Tibial nerve (tissue), 3 donors: ENCODE measurements at regions not wholly inside any gene's neighbourhood (a gene's known extent, or its start where the extent isn't known, plus 50 kb on each side); places are given as distances from the start of the nearest gene placed in this dataset.

ENCODE experiments used
- POLR2A ChIP-seq, 2 donors: fragments of 450-650 bp; IDR thresholded peaks; one replicate each; pipeline ENCODE4 v1.6.1; 2017; ENCODE audit warnings: antibody characterized with exemption in 2 of 2, mild to moderate bottlenecking in 2 of 2, moderate library complexity in 2 of 2
- TF ChIP-seq, protein P1 (sequence below), 5 experiments: fragments of 200-600 bp in 3 of 5; fragments of 450-650 bp in 2 of 5; sonication (generic) in 3 of 5; IDR thresholded peaks; one replicate each; pipeline ENCODE4 v1.5.1; 2016 to 2019; ENCODE audit warnings: antibody characterized with exemption in 5 of 5, mild to moderate bottlenecking in 3 of 5, moderate library complexity in 2 of 5

DNA sequence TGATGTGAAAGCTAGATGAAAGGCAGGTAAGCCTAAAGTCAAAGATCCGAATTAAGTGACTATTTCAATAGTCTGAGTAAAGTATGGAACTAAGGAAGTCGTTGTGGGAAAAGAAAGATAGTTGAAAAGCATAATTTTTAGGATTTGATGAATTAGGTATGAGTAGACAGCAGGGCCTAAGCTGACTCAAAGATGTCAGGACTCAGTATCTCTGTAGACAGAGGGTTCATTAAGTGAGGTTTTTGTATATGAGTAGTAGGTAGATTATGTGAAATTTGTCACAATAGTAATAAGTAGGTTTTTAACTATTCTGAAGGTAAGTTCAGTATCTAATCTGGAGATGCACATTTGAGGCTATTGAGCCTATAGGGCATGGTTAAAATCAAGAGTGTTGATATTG, 196.4 kb downstream of the RASSF9 start:
- no peak for TF ChIP-seq POLR2A (IDR thresholded peaks at IDR 0.05)
- TF ChIP-seq, protein P1, sequence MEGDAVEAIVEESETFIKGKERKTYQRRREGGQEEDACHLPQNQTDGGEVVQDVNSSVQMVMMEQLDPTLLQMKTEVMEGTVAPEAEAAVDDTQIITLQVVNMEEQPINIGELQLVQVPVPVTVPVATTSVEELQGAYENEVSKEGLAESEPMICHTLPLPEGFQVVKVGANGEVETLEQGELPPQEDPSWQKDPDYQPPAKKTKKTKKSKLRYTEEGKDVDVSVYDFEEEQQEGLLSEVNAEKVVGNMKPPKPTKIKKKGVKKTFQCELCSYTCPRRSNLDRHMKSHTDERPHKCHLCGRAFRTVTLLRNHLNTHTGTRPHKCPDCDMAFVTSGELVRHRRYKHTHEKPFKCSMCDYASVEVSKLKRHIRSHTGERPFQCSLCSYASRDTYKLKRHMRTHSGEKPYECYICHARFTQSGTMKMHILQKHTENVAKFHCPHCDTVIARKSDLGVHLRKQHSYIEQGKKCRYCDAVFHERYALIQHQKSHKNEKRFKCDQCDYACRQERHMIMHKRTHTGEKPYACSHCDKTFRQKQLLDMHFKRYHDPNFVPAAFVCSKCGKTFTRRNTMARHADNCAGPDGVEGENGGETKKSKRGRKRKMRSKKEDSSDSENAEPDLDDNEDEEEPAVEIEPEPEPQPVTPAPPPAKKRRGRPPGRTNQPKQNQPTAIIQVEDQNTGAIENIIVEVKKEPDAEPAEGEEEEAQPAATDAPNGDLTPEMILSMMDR (IDR thresholded peaks at IDR 0.05), result no peak
